HG02981 (cell line): ENCODE measurements at regions not wholly inside any gene's neighbourhood (a gene's known extent, or its start where the extent isn't known, plus 50 kb on each side); places are given as distances from the start of the nearest gene placed in this dataset.

Source experiments
- ATAC-seq: cut with Tn5 transposase; IDR thresholded peaks from one replicate; pipeline ENCODE4 v1.9.1; 2021; ENCODE audit warnings: mild to moderate bottlenecking, moderate library complexity; ENCODE audit not compliant: unreplicated experiment

DNA sequence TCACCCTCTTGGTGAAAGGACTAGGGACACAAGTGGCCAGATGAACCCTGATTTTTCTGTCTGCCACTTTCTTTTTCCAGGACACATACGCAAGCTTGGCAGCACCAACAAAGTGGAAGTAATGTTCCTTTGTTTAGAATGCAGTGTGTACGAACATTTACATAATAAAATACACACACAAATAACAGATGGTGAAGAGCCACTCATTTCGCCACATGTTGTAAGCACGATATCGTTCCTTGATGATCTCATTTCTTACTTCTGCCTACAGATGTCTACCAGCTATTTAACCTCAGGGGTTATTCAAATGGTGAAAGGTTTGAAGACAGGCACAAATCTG lies 670.2 kb upstream of the CXADR start:
- no peak for ATAC-seq

DNA sequence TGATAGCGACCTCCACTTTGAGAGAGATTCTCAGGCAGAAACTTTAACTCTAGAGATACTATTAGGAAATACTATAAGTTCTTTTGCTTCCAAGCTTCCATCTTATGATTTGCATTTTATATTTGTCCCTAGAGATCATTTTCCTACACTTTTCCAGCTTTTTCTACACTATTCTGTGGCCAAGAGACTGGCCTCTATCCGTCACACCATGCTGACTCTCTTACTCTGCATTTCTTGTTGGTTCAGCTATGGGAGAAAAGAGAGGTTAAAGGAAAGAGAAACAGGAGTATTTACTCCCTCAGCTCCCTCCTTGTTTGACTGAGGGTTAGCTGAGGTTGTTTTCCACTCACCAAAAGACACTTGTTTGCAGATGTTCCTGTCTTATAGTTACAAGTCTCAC lies 665.6 kb upstream of the CXADR start:
- no peak for ATAC-seq

DNA sequence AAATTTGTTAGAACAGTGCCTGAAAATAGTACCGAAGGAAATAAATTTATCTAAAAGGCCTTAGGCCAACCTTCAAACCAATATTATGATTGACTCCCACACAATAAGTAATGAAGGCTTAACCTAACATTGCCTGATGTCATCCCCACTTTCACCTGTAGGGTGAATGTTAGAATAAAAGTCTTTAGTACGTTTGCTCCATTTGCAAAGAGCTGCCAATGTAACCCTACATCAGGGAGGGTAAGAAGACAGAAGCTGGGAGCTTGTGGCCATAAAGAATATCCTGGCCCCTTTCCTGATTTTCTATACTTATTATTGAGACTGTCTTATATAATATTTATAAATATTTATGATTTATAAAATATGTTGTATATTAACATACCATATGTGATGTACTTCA lies 661.8 kb upstream of the CXADR start:
- no peak for ATAC-seq

DNA sequence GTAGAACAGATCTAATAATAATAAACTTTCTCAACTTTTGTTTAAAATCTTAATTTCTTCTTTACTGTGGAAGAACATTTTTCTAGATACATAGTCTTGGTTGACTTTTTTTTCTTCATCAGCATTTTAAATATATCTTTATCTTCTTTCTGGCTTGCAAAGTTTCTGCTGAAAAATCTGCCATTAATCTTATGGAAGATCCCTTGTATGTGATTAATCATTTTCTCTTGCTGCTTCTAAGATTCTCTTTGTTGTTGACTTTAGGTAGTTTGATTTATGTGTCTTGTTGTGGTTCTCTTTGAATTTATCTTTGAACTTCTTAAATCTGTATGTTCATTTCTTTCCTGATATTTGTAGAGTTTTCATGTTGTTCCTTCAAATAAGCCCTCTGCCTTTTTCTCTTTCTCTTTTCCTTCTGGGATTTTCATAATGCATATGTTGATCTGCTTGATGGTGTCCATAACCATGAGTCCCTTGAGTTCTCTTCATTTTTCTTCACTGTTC lies 657.6 kb upstream of the CXADR start:
- no peak for ATAC-seq

DNA sequence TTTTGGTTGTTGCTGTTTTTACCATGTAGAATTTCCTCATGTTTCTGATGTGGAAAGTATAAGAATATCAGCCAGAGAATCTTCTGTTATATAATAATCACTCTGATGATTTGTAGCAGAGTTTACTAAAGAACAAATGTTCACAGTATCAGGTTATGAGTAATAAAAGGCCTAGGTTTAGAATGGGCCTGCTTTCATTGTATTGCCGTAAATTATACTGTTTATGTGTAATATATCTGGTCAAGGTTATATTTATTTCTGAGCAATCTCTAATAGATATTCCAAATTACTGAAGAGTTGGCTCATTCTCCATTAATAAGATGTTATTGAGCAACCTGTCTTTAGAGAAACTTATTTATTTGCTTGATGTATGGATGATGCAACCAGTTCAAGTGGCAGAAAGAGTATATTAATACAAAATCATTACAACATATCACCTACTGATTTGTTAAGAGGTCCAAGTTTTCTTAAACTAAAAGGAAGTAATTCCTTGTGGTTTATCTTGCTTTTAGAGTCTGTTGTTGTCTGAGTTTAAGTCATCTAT lies 649.4 kb upstream of the CXADR start:
- no peak for ATAC-seq

DNA sequence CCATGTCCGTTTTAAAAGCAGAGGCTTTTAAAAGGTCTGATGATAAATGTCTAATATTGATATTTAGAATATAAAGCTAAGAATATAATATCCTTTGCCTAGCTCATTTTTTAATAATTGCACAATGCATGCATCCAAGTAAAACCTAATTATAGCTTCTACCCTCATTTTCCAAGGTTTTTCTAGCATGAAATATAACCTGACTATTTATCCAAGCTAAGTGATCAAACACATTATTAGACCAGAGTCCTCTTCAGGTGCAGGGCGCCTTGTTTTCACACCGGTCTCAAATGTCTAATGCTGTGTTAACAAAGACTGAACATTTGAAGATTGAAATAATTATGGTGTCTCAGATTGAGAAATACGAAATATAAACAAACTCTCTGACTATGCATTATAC lies 648.9 kb upstream of the CXADR start:
- no peak for ATAC-seq

DNA sequence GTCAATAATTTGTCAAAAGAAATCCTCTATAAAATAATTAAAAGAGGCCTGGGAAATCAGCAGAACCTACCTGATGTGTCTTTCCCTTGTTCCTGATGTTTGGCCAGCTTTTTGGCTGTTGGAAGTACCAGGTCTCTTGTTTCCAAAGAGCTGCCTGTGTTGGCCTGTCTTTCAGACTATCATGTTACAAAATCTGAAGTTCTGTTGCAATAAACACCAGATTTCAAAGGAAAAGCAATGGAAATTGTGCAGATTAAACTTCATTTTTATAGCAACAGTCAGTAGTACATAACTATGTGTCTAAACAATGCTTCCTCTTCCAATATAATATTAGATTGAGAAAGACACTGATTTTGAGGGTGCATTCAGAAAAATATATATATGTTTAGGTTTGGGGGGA lies 647.2 kb upstream of the CXADR start:
- no peak for ATAC-seq

DNA sequence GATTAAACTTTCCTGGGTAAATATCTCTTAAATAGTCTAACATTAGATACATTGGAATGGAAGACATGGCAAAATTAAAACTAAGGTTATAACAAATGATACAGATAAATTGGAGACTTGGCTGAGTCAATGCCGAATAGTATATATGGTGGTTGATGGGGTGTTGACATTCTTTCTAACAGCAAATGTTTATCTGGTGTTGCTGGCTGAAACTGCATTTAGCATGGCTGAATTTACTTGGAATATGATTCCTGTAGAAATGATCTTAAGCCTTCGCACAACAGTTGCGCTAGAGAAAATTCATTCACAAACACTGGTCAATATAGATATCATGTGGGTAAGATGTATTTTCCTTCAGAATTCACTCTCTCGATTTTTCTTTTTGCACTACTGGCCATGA lies 646.0 kb upstream of the CXADR start:
- no peak for ATAC-seq

DNA sequence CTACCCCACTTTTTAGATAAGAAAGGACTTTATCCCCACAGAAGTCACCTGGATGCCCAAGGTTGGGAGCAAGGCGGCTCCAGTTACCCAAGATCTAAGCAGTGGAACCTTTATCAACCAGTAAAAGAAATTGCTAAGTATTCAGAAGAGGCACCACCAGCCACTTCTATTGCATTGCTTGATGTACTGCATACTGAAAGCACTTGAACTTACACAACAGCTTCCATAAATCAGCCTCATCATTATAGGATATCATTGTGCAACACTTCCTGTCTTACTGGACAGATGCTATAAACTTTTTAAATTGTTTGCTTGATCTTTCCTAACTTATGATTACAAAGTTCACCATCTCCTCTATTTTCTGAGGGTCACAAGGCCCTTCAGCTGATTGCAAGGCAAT lies 642.7 kb upstream of the CXADR start:
- ATAC-seq = no peak

DNA sequence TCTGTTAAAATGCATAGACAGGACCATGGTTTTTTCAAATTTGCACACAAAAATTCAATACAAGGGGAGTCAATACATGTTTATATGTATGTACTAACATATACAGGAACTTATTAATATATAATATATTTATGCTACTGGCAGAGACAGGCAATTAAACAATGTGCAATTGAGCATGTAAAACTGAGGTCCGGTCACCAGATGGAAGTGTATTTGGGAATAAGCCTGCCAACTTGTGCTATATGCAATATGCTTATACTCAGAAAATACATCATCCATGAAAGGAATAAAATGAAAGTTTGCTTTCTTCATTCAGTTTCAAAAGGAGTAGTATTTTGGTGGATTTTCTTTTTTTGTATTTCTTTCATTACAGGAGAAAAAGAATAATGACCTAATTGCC lies 640.2 kb upstream of the CXADR start:
- no peak for ATAC-seq

DNA sequence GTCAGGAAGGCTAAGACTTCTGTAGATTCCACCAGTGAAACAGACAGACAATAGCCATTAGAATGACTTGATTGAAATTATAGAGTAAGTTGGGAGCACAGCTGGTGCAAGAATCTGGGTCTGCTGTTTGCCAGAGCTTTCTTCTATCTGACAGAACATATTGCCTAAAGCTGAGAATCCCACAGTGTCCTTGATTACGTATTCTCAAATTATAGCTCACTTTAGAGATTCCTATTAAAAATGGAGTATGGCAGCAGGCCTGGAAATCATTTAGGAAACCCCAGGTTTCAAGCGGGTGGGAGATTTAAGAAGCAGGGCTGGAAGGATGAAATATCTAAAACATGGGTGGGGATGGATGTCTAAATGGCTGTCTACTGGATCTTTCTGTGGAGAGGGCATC lies 639.7 kb upstream of the CXADR start:
- no peak for ATAC-seq

DNA sequence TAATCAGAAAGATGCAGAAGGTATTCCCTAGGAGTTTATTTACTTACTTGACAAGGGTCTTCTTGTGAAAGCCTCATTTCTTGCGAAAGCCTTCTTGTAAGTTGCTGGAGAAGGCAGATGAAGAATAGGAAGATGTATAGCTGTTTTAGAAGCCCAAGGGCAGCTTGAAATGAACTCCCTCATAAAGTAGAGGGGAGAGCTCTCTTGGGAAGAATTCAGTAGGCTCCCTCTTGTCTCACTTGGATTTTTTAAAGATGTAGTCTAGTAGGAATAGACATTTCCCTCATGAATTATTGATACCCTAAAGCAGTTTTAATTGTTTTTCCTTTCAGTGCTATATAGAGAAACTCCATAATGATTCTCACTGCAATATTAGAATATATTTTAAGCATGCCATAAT lies 639.2 kb upstream of the CXADR start:
- no peak for ATAC-seq

DNA sequence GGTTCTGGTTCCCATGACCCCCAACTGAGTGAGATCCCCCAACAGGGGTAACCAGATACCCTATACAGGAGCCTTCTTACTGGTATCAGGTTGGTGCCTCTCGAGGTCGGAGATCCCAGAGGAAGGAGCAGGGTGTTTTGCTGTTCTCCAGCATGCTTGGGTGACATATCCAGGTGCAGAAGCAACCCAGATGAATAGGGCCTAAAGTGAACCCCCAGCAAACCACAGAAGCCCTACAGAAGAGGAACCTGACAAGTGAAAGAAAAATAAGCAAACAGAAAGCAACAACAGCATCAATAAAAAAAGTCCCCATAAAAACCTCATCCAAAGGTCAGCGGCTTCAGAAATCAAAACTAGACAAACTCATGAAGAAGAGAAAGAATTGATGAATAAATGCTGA lies 633.4 kb upstream of the CXADR start:
- ATAC-seq = no peak

DNA sequence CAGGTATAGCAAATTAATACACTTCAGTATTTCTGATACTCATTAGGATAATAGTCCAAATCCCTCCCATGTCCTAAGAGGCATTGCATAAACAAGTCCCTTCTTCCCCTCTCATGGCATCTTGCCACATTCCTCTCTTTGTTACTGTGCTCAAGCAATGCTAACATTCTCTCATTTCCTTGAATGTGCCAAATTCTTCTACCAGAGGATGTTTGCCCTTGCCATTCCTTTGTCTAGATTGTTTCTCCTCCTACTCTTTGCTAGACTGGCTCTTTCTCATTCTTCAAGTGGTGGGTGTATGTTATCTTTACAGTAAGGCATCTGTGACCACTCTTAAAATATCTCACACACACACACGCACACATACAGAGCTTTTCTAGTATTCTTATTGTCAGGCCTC lies 621.0 kb upstream of the CXADR start:
- no peak for ATAC-seq

DNA sequence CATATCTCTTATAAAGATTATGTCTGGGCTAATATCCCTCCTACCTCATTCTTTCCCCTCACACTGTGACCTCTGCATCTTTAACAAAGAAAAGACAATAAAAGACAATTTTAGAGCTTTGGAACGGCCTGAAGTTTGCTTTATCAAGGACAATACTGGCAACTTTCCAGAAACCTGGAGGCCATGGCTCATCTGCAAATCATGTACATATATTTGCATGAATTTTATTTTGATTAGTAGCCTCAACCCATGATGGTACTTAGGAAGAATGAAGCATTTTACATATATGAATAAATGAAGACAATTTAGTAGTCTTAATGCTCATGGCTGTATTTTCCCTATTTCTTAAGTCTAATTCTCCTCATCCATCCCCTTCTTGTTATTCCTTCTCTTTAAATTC lies 612.2 kb upstream of the CXADR start:
- ATAC-seq = no peak

DNA sequence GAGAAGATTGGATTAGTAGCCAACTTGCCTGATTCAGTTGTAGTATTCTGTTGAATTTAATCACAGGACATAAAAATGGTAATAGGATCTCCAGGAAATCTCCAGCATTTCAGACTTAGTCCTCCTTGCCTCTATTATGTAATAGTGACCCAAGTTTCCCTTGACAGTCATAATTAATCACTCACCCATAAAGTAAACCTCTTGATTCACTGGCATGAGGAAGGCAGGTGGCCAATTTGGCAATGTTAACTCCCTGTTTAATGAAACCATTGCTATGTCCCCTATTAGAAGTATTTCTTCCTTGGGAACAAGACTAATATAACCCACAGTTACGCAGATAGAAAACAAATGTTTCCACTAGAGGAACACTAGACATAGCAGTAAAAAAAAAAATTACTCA lies 604.8 kb upstream of the CXADR start:
- ATAC-seq = no peak

DNA sequence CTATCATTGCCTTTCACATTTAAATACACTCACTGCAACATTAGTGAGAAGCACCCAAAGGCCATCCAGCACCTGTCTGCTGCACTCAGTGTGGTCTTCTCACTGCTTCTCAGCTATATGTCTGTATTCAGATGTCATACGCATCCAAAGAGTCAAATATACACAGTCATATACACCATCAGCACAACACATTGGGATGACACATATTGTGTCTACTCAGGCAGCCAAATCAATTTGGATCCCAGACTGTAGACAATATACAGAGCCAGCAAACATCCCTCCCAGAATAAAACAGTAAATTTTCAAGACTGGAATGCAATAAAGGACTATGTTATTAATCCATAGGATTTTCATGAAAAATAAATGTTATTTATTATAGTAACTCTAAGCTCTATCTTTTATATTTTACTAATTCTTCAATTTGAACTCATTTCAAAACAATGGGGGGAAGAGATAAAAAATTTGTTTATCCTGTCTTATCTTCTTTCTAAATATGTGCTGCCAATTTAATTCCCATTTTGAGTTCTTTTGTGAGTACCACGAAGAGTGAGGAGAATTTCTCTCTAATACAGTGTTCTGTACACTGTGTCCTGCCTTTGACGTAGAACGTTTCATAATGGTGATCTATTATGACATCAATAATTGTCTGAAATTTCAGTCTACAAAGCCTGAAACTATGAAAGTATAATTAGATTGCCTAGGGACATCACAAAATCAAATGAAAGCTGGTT lies 602.2 kb upstream of the CXADR start:
- no peak for ATAC-seq

DNA sequence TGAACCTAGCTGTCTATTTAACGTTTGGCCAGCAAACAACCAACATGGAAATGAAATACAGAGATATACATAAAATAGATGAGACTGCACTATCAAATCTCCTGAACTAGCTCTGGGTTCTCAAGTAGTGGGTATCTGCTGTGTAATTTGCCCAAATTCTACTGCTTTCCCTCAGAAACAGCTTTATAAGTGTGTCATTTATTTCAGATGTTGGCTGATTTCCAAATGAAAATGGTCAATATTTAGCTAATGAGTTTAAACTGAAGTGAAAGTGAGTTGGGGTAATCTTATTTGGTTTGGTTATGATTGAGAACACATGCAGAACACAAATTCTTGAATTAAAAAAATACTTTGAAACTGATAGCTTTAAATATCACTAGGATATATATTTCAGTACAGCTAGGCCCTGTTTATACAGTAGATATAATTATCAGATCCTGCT lies 601.7 kb upstream of the CXADR start:
- no peak for ATAC-seq

DNA sequence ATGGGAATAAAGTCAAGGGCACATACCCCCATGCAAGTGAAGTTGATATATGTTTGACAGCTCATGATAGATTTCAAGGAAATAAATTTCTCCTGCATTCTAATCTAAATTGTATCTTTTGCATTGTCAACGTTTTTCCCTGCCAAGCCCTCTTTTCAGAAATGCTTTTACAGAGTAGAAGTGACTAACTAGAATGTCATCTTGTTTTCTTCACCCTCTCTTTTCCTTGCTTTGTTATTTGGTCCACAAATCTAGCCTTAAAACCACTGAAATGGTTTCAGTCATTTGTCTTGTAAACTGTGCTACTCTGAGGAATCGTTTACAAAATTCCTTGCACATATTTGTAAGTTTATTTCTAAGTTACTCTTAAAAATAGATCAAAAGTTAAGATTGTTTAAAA lies 600.8 kb upstream of the CXADR start:
- ATAC-seq = no peak

DNA sequence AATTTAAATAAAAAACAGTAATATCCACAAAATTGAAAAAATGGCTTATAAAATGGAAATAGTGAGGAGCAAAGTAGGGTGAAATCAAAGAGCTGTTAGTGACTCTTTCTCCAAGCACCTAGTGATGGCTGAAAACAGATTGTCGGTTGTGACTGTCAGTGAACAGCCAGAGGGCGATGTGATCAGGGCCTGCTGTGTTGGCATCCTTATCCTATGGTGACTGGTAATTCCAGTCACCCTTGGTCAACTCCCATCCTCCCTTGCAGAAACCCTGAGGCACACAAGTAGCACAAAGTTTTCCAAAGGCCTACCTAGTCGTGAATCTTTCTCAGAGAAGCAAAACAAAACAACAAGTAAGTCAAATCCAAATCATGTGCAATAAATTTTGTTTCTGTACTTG lies 599.8 kb upstream of the CXADR start:
- ATAC-seq = no peak

DNA sequence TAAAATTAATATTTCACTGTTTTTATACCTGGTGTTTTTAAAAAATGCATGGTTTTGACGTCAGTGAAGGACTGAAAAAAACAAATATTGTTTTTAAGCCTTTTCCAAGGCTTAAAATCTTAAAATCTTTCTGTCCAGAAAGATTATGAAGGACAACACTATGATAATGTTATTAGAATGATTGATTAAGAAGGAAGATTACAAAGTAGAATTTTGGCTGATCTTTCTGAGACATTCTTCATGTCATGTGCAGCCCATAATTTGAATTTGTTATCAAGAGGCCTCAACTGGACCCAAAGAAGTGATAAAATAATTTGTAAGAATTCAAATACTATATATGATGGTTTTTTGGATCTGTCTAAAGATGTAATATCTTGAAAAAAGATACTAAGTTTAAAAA lies 584.4 kb upstream of the CXADR start:
- ATAC-seq = no peak

DNA sequence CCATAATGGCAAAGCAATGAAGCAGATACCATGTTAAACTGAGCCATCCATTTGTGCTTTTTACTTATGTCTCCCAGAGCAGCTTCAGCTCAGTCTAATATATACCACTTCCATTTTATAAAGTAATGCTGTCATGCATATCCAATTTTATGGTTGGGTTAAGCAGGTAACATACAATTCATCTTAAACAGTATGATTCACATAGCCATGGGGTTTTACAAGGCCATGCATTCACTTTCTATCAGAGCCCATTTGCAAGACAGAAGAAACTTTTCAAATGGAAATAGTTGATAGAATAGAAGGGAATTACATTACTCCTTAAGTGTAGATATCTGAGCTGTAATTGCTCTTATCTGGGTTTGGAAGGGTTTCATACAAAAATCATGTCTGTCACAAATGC lies 580.5 kb upstream of the CXADR start:
- no peak for ATAC-seq

DNA sequence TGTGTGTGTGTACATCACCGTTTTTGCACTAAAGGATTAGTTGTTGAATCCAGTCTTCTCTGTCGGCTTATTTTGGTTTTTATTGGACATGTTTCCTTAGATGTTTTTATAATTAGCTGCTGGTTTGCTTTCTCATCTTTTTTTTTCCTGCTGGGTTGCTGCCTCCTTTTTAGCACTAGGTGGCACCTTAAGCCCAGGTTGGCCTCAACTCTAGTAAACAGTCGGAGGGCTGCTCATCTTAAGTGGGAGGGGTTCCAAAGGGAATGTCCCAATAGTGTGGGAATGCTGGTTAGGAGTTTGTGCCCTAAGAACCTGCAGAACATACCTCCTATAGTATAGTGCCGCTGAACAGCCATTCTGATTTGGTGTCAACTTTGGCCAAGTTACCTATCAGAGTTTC lies 570.1 kb upstream of the CXADR start:
- ATAC-seq = no peak
